DMS153 treated with DMSO at 0.1 percent for 48 hours (cell line): ENCODE measurements at regions not wholly inside any gene's neighbourhood (a gene's known extent, or its start where the extent isn't known, plus 50 kb on each side); places are given as distances from the start of the nearest gene placed in this dataset.

ENCODE experiments used
- DNase-seq: peaks from one replicate; lab custom pipeline; 2025; ENCODE audit not compliant: unreplicated experiment; lab: John Stamatoyannopoulos, UW

- DNase-seq, result no peak
Observed at GRCh38 chr10:24008164-24009091, 200.5 kb upstream of the KIAA1217 start.

- DNase-seq, result no peak
Observed at GRCh38 chr10:24009115-24009514, 199.8 kb upstream of the KIAA1217 start.

GRCh38 chr10:24009736-24010135, 199.2 kb upstream of the KIAA1217 start:
- no peak for DNase-seq

- no peak for DNase-seq
Observed at GRCh38 chr10:24010436-24010970, 198.4 kb upstream of the KIAA1217 start.

GRCh38 chr10:24012249-24012803, 196.6 kb upstream of the KIAA1217 start:
- no peak for DNase-seq

- no peak for DNase-seq
Observed at GRCh38 chr10:24027107-24027506, 181.8 kb upstream of the KIAA1217 start.

GRCh38 chr10:24034571-24034970, 174.4 kb upstream of the KIAA1217 start:
- DNase-seq, result peak; percentile 4

GRCh38 chr10:24035761-24036160, 173.2 kb upstream of the KIAA1217 start:
- no peak for DNase-seq

- DNase-seq, result no peak
Observed at GRCh38 chr10:24039315-24039714, 169.6 kb upstream of the KIAA1217 start.

GRCh38 chr10:24039897-24040296, 169.0 kb upstream of the KIAA1217 start:
- no peak for DNase-seq

- DNase-seq, result no peak
Observed at GRCh38 chr10:24041034-24041433, 167.9 kb upstream of the KIAA1217 start.

- DNase-seq, result no peak
Observed at GRCh38 chr10:24041834-24042233, 167.1 kb upstream of the KIAA1217 start.

- no peak for DNase-seq
Observed at GRCh38 chr10:24042884-24043283, 166.1 kb upstream of the KIAA1217 start.

- DNase-seq, result no peak
Observed at GRCh38 chr10:24046060-24046459, 162.9 kb upstream of the KIAA1217 start.

- peak; percentile 2 for DNase-seq
Observed at GRCh38 chr10:24047176-24047575, 161.8 kb upstream of the KIAA1217 start.

GRCh38 chr10:24054421-24054820, 154.5 kb upstream of the KIAA1217 start:
- DNase-seq, result no peak

GRCh38 chr10:24080207-24080606, 128.7 kb upstream of the KIAA1217 start:
- no peak for DNase-seq

GRCh38 chr10:24086296-24087086, 122.4 kb upstream of the KIAA1217 start:
- DNase-seq, result no peak

GRCh38 chr10:24091256-24091655, 117.7 kb upstream of the KIAA1217 start:
- DNase-seq, result no peak

- DNase-seq, result no peak
Observed at GRCh38 chr10:24096281-24096680, 112.7 kb upstream of the KIAA1217 start.

- DNase-seq, result no peak
Observed at GRCh38 chr10:24097751-24098207, 111.2 kb upstream of the KIAA1217 start.
